ENCODE measurements at regions not wholly inside any gene's neighbourhood (a gene's known extent, or its start where the extent isn't known, plus 50 kb on each side); places are given as distances from the start of the nearest gene placed in this dataset.
A peak's percentile ranks its signal among the peaks of the same experiment; 100 is the strongest.

- POLR2A ChIA-PET (ENCODE audit: low non-redundant PET): no interaction called here
- no peak for TF ChIP-seq CTCF (conservative IDR thresholded peaks at IDR 0.05; ENCODE audit: low read depth)
- peak; percentile 26 for DNase-seq (ENCODE audit: low spot score)
- CTCF ChIA-PET: interaction anchor here (0.6 to 1.1 kb wide), 2 partner anchors 30 to 74 kb away, joined by 3 to 4 read pairs; no protein-coding TSS in a partner anchor
- no peak overlapping the region for H3K27ac ChIP-seq
These were observed 54.5 kb upstream of the HNRNPA0 start for GRCh38 chr5:137808503-137809135.

- H3K27ac ChIP-seq: no peak overlapping the region
- CTCF ChIA-PET: interaction anchor here (0.6 to 1.0 kb wide), 2 partner anchors 37 to 306 kb away, joined by 3 to 4 read pairs; no protein-coding TSS in a partner anchor
- no peak for DNase-seq (ENCODE audit: low spot score)
- POLR2A ChIA-PET (ENCODE audit: low non-redundant PET): no interaction called here
- TF ChIP-seq CTCF (conservative IDR thresholded peaks at IDR 0.05; ENCODE audit: low read depth): no peak
These were observed 52.3 kb upstream of the MYOT start for GRCh38 chr5:137815202-137815990.

All from RWPE1 (cell line).